PC-3 (cell line): ENCODE measurements at regions not wholly inside any gene's neighbourhood (a gene's known extent, or its start where the extent isn't known, plus 50 kb on each side); places are given as distances from the start of the nearest gene placed in this dataset.

ENCODE experiments used
- ATAC-seq: fragments of 200-7000 bp; cut with Tn5 transposase; 2 replicates; pipeline ENCODE4 v1.9.1; 2020; ENCODE audit warnings: mild to moderate bottlenecking, moderate library complexity
- BruUV-seq: library from RNA; stranded (reverse); fragments of 400-500 nt; replicated peaks from 2 replicates; lab custom pipeline; 2021; lab: Mats Ljungman, UMichigan
- CTCF ChIA-PET: fragments of 300-600 bp; sonication (Branson Sonifier 250); formaldehyde crosslinking; loops from one replicate; lab custom pipeline; 2022; ENCODE audit warnings: antibody characterized with exemption; lab: Charles Lee
- POLR2A ChIA-PET: fragments of 300-600 bp; sonication (Branson Sonifier 250); formaldehyde crosslinking; loops from one replicate; lab custom pipeline; 2022; ENCODE audit warnings: antibody characterized with exemption; ENCODE audit not compliant: unreplicated experiment; lab: Charles Lee
- DNase-seq: peaks from one replicate; pipeline ENCODE4 v3.0.0-alpha.2; 2015
- H2AFZ ChIP-seq: fragments of 300-600 bp; sonication (generic); 2 replicates; pipeline ENCODE4 v1.6.0; 2016; ENCODE audit warnings: antibody characterized with exemption, low read length
- H3F3A ChIP-seq: fragments of 300-600 bp; sonication (generic); one replicate; pipeline ENCODE4 v1.6.0; 2017; ENCODE audit warnings: antibody characterized with exemption, low read length, control low read depth, mild to moderate bottlenecking; ENCODE audit not compliant: unreplicated experiment
- H3K27ac ChIP-seq: fragments of 300-600 bp; sonication (generic); 2 replicates; pipeline ENCODE4 v1.5.1; 2016; ENCODE audit warnings: mild to moderate bottlenecking, low read length
- H3K27me3 ChIP-seq: fragments of 300-600 bp; sonication (generic); 2 replicates; pipeline ENCODE4 v1.6.1; 2016; ENCODE audit warnings: low read length, mixed read lengths
- H3K36me3 ChIP-seq: fragments of 300-600 bp; sonication (generic); 2 replicates; pipeline ENCODE4 v1.6.1; 2016; ENCODE audit warnings: low read depth, mixed run types, low read length, mixed read lengths
- H3K4me1 ChIP-seq: fragments of 300-600 bp; sonication (generic); 2 replicates; pipeline ENCODE4 v1.5.1; 2016; ENCODE audit warnings: low read length; ENCODE audit not compliant: insufficient read depth
- H3K4me2 ChIP-seq: fragments of 300-600 bp; sonication (generic); 2 replicates; pipeline ENCODE4 v1.6.0; 2016; ENCODE audit warnings: low read length
- H3K4me3 ChIP-seq: fragments of 300-600 bp; sonication (generic); 2 replicates; pipeline ENCODE4 v1.5.1; 2016; ENCODE audit warnings: mild to moderate bottlenecking, low read length, mixed read lengths
- H3K79me2 ChIP-seq: fragments of 300-600 bp; sonication (generic); 2 replicates; pipeline ENCODE4 v1.6.1; 2017; ENCODE audit warnings: low read length, mixed read lengths
- H3K9ac ChIP-seq: fragments of 300-600 bp; sonication (generic); 2 replicates; pipeline ENCODE4 v1.6.0; 2016; ENCODE audit warnings: mild to moderate bottlenecking, low read length
- H3K9me2 ChIP-seq: fragments of 300-600 bp; sonication (generic); replicated peaks from 2 replicates; pipeline ENCODE4 v1.6.1; 2016; ENCODE audit warnings: mixed run types, low read length, mixed read lengths
- H3K9me3 ChIP-seq: fragments of 300-600 bp; sonication (generic); 2 replicates; pipeline ENCODE4 v1.6.1; 2016; ENCODE audit warnings: low read length, mixed read lengths
- H4K20me1 ChIP-seq: fragments of 300-600 bp; sonication (generic); 2 replicates; pipeline ENCODE4 v1.6.1; 2016; ENCODE audit warnings: low read length, mixed read lengths
- EZH2 ChIP-seq: fragments of 300-600 bp; sonication (generic); IDR thresholded peaks from one replicate; pipeline ENCODE4 v1.6.1; 2017; ENCODE audit warnings: antibody characterized with exemption, mild to moderate bottlenecking, low read length; ENCODE audit not compliant: unreplicated experiment
- EZH2phosphoT487 ChIP-seq: fragments of 300-600 bp; sonication (generic); IDR thresholded peaks from 2 replicates; pipeline ENCODE4 v1.6.1; 2018; ENCODE audit warnings: mild to moderate bottlenecking, antibody characterized with exemption, low read length, borderline replicate concordance
- intact Hi-C: fragments of 100-400 bp; cut with micrococcal nuclease; formaldehyde crosslinking; loops from 2 replicates; pipeline ENCODE4 v1.9.0; 2023
- TF ChIP-seq, protein P1 (sequence below): fragments of 300-600 bp; sonication (generic); conservative IDR thresholded peaks from 2 replicates; pipeline ENCODE4 v1.5.1; 2017; ENCODE audit warnings: antibody characterized with exemption, low read depth, mild to moderate bottlenecking, low read length

- Histone ChIP-seq H3K79me2 (no peaks in the 10 kb centered on the region), H3K36me3 (no peaks in the 10 kb centered on the region), H3K27me3 (no peaks in the 10 kb centered on the region), H3K4me3 (no peak overlapping the region), H3K9ac (no peak overlapping the region), H3K4me2 (no peak overlapping the region), H4K20me1 (no peaks in the 10 kb centered on the region), H3F3A (no peaks in the 10 kb centered on the region), H3K9me2 (no peaks in the 10 kb centered on the region), H3K4me1 (no peaks in the 10 kb centered on the region), H3K9me3 (no peaks in the 10 kb centered on the region), H2AFZ (no peak overlapping the region), H3K27ac (no peak overlapping the region)
- POLR2A ChIA-PET: no interaction called here
- intact Hi-C loops: no loop called here
- no peak for ATAC-seq
- no TSS peak for BruUV-seq
- TF ChIP-seq, protein P1, sequence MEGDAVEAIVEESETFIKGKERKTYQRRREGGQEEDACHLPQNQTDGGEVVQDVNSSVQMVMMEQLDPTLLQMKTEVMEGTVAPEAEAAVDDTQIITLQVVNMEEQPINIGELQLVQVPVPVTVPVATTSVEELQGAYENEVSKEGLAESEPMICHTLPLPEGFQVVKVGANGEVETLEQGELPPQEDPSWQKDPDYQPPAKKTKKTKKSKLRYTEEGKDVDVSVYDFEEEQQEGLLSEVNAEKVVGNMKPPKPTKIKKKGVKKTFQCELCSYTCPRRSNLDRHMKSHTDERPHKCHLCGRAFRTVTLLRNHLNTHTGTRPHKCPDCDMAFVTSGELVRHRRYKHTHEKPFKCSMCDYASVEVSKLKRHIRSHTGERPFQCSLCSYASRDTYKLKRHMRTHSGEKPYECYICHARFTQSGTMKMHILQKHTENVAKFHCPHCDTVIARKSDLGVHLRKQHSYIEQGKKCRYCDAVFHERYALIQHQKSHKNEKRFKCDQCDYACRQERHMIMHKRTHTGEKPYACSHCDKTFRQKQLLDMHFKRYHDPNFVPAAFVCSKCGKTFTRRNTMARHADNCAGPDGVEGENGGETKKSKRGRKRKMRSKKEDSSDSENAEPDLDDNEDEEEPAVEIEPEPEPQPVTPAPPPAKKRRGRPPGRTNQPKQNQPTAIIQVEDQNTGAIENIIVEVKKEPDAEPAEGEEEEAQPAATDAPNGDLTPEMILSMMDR: no peak
- TF ChIP-seq EZH2 (no peak), EZH2phosphoT487 (no peak)
- CTCF ChIA-PET: no interaction called here
- no peak for DNase-seq
Observed at GRCh38 chr3:61438253-61439121, 122.9 kb upstream of the PTPRG start.

GRCh38 chr3:61439122-61439458 is 122.3 kb upstream of the PTPRG start:
- Histone ChIP-seq H3K9me3 (no peaks in the 10 kb centered on the region), H3K27ac (no peak overlapping the region), H3K9ac (no peak overlapping the region), H3F3A (no peaks in the 10 kb centered on the region), H3K4me1 (no peaks in the 10 kb centered on the region), H3K9me2 (no peaks in the 10 kb centered on the region), H3K36me3 (no peaks in the 10 kb centered on the region), H3K27me3 (no peaks in the 10 kb centered on the region), H4K20me1 (no peaks in the 10 kb centered on the region), H3K79me2 (no peaks in the 10 kb centered on the region), H3K4me2 (no peak overlapping the region), H3K4me3 (no peak overlapping the region), H2AFZ (no peak overlapping the region)
- ATAC-seq: no peak
- POLR2A ChIA-PET: no interaction called here
- no TSS peak for BruUV-seq
- TF ChIP-seq EZH2phosphoT487 (no peak), EZH2 (no peak)
- TF ChIP-seq, protein P1: no peak
- CTCF ChIA-PET: no interaction called here
- intact Hi-C loops: no loop called here
- DNase-seq: no peak

DNA sequence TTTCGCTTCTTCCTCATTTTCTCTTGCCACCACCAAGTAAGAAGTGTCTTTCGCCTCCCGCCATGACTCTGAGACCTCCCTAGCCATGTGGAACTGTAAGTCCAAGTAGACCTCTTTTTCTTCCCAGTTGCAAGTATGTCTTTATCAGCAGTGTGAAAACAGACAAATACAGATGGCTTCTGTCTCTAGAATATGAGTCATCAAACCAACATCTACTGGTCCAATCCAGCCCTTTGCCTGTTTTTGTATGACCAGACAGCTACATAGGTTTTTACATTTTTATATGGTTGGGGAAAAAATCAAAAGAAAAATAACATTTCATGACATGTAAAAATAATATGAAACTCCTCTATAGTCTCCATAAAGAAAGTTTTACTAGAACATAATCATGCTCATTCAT is 118.7 kb upstream of the PTPRG start:
- BruUV-seq: no TSS peak
- no peaks in the 10 kb centered on the region for H3F3A ChIP-seq
- ChIA-PET CTCF (no interaction called here), POLR2A (no interaction called here)
- H3K9me3 ChIP-seq: no peaks in the 10 kb centered on the region
- H3K27me3 ChIP-seq: no peaks in the 10 kb centered on the region
- H2AFZ ChIP-seq: no peak overlapping the region
- H3K4me3 ChIP-seq: no peak overlapping the region
- no peak for TF ChIP-seq EZH2
- TF ChIP-seq EZH2phosphoT487: no peak
- TF ChIP-seq, protein P1: no peak
- no peak for ATAC-seq
- H3K27ac ChIP-seq: no peak overlapping the region
- no peak overlapping the region for H3K9ac ChIP-seq
- H3K36me3 ChIP-seq: no peaks in the 10 kb centered on the region
- no peak overlapping the region for H3K4me2 ChIP-seq
- no peaks in the 10 kb centered on the region for H3K79me2 ChIP-seq
- DNase-seq: no peak
- intact Hi-C loops: no loop called here
- H3K4me1 ChIP-seq: no peaks in the 10 kb centered on the region
- H4K20me1 ChIP-seq: no peaks in the 10 kb centered on the region
- H3K9me2 ChIP-seq: no peaks in the 10 kb centered on the region
